Neuronal stem cell (in vitro differentiated cells): ENCODE measurements at regions not wholly inside any gene's neighbourhood (a gene's known extent, or its start where the extent isn't known, plus 50 kb on each side); places are given as distances from the start of the nearest gene placed in this dataset.

Source experiments
- DNase-seq: peaks from one replicate; pipeline ENCODE4 v3.0.0-alpha.2; 2013; ENCODE audit warnings: low spot score
- H2AFZ ChIP-seq: one replicate; pipeline ENCODE4 v1.6.1; 2013; ENCODE audit warnings: mild to moderate bottlenecking, low read length, inconsistent platforms
- H2AK5ac ChIP-seq: 2 replicates; pipeline ENCODE4 v1.6.1; 2013; ENCODE audit warnings: low read depth, mild to moderate bottlenecking, inconsistent platforms, low read length, moderate library complexity, mixed read lengths
- H2BK120ac ChIP-seq: 2 replicates; pipeline ENCODE4 v1.6.1; 2013; ENCODE audit warnings: low read depth, mild to moderate bottlenecking, inconsistent platforms, low read length, moderate library complexity, mixed read lengths
- H2BK12ac ChIP-seq: one replicate; pipeline ENCODE4 v1.6.1; 2013; ENCODE audit warnings: low read length, inconsistent platforms
- H2BK15ac ChIP-seq: 2 replicates; pipeline ENCODE4 v1.6.1; 2013; ENCODE audit warnings: mild to moderate bottlenecking, low read length, inconsistent platforms, mixed read lengths
- H2BK5ac ChIP-seq: one replicate; pipeline ENCODE4 v1.6.1; 2013; ENCODE audit warnings: inconsistent platforms, mild to moderate bottlenecking, low read length, moderate library complexity
- H3K14ac ChIP-seq: one replicate; pipeline ENCODE4 v1.6.1; 2013; ENCODE audit warnings: low read length, inconsistent platforms
- H3K18ac ChIP-seq: 2 replicates; pipeline ENCODE4 v1.6.1; 2013; ENCODE audit warnings: low read length, inconsistent platforms
- H3K23ac ChIP-seq: 2 replicates; pipeline ENCODE4 v1.6.1; 2013; ENCODE audit warnings: low read depth, mild to moderate bottlenecking, mixed read lengths, low read length, inconsistent platforms; ENCODE audit not compliant: poor library complexity
- H3K27ac ChIP-seq: replicated peaks from 3 replicates; pipeline ENCODE4 v1.5.1; 2013; ENCODE audit warnings: low read length, inconsistent platforms
- H3K27me3 ChIP-seq, 3 experiments: 2 replicates each; pipeline ENCODE4 v1.6.1; 2013; ENCODE audit warnings: low read length in 3 of 3, mild to moderate bottlenecking in 2 of 3, inconsistent platforms in 1 of 3, low read depth in 1 of 3, mixed read lengths in 1 of 3, moderate library complexity in 1 of 3; ENCODE audit not compliant: control insufficient read depth in 3 of 3, insufficient read depth in 3 of 3
- H3K36me3 ChIP-seq, 2 donors: replicated peaks in 1 of 2; 2 replicates each; pipeline ENCODE4 v1.6.1; 2013; ENCODE audit warnings: low read length in 2 of 2; ENCODE audit not compliant: control insufficient read depth in 2 of 2, insufficient read depth in 2 of 2
- H3K4ac ChIP-seq: 2 replicates; pipeline ENCODE4 v1.6.1; 2013; ENCODE audit warnings: inconsistent platforms, mild to moderate bottlenecking, low read length, moderate library complexity
- H3K4me1 ChIP-seq, 2 donors: 1 replicate in 1 of 2; 2 replicates in 1 of 2; pipeline ENCODE4 v1.6.1; 2013; ENCODE audit warnings: low read length in 2 of 2, low read depth in 1 of 2; ENCODE audit not compliant: control insufficient read depth in 2 of 2, insufficient read depth in 1 of 2
- H3K4me2 ChIP-seq: one replicate; pipeline ENCODE4 v1.6.1; 2013; ENCODE audit warnings: mild to moderate bottlenecking, low read length, inconsistent platforms; ENCODE audit not compliant: insufficient read depth, poor library complexity, severe bottlenecking
- H3K4me3 ChIP-seq, 2 donors: 2 replicates each; pipeline ENCODE4 v1.5.1; 2013; ENCODE audit warnings: low read length in 2 of 2, mild to moderate bottlenecking in 2 of 2, inconsistent platforms in 1 of 2, moderate library complexity in 1 of 2
- H3K79me1 ChIP-seq: one replicate; pipeline ENCODE4 v1.6.1; 2013; ENCODE audit warnings: low read depth, mild to moderate bottlenecking, inconsistent platforms, low read length, moderate library complexity
- H3K9ac ChIP-seq: one replicate; pipeline ENCODE4 v1.6.1; 2013; ENCODE audit warnings: mild to moderate bottlenecking, low read depth, low read length, inconsistent platforms; ENCODE audit not compliant: poor library complexity
- H3K9me3 ChIP-seq, 2 donors: replicated peaks in 1 of 2; 2 replicates each; pipeline versions ENCODE3 to v1.6.1; 2013; ENCODE audit warnings: low read length in 2 of 2, mild to moderate bottlenecking in 2 of 2, inconsistent platforms in 1 of 2, low read depth in 1 of 2, mixed read lengths in 1 of 2, moderate library complexity in 1 of 2; ENCODE audit not compliant: control insufficient read depth in 2 of 2, insufficient read depth in 1 of 2
- H4K8ac ChIP-seq: one replicate; pipeline ENCODE4 v1.6.1; 2013; ENCODE audit warnings: low read depth, mild to moderate bottlenecking, inconsistent platforms, low read length, moderate library complexity
- H4K91ac ChIP-seq: one replicate; pipeline ENCODE4 v1.6.1; 2013; ENCODE audit warnings: low read length, low read depth, mild to moderate bottlenecking, inconsistent platforms; ENCODE audit not compliant: poor library complexity
- WGBS, 2 donors: extraction: QIAGEN DNeasy Blood & Tissue Kit; methylation state at CpG; one replicate each; pipeline ENCODE4 v1.1.7; 2013; ENCODE audit warnings: missing lambda C conversion rate in 2 of 2, mixed read lengths in 1 of 2; ENCODE audit not compliant: insufficient read length in 2 of 2, insufficient replicate concordance in 1 of 2; ENCODE audit errors: extremely low coverage in 2 of 2; 5-methylcytosine and 5-hydroxymethylcytosine counted together

- peak overlapping the region; percentile 20 for H3K18ac ChIP-seq
- H3K4me3 ChIP-seq, result no peak overlapping the region
- H3K23ac ChIP-seq, result no peak overlapping the region
- H3K36me3 ChIP-seq, result no peaks in the 10 kb centered on the region
- no CpG with 5 or more reads among the region's 7 CpGs for WGBS, 2 donors
- H2AK5ac ChIP-seq, result peak overlapping the region; percentile 7
- no peak overlapping the region for H2BK5ac ChIP-seq
- H2BK12ac ChIP-seq, result no peak overlapping the region
- H3K4me2 ChIP-seq, result no peak overlapping the region
- no peak overlapping the region for H4K91ac ChIP-seq
- H3K4ac ChIP-seq, result no peak overlapping the region
- DNase-seq, result no peak
- H3K27me3 ChIP-seq, result peaks cover 0 to 6% (median 0%) of the 10 kb centered on the region in 3 experiments
- no peak overlapping the region for H4K8ac ChIP-seq
- H2AFZ ChIP-seq, result peak overlapping the region; percentile 81
- no peak overlapping the region for H2BK120ac ChIP-seq
- no peak overlapping the region for H3K9ac ChIP-seq
- peaks cover 30 to 51% of the 10 kb centered on the region in 2 donors for H3K4me1 ChIP-seq
- H2BK15ac ChIP-seq, result no peak overlapping the region
- no peak overlapping the region for H3K27ac ChIP-seq
- no peaks in the 10 kb centered on the region for H3K9me3 ChIP-seq
- H3K79me1 ChIP-seq, result no peaks in the 10 kb centered on the region
- H3K14ac ChIP-seq, result no peak overlapping the region
Measured at GRCh38 chr1:214209260-214209808, 71.6 kb upstream of the SMYD2 start.

- H2AK5ac ChIP-seq, result no peak overlapping the region
- H3K36me3 ChIP-seq, result no peaks in the 10 kb centered on the region
- H2BK120ac ChIP-seq, result no peak overlapping the region
- H3K9ac ChIP-seq, result no peak overlapping the region
- no peak overlapping the region for H3K27ac ChIP-seq
- WGBS, 2 donors, result no CpG with 5 or more reads among the region's 4 CpGs
- H3K14ac ChIP-seq, result no peak overlapping the region
- H2BK5ac ChIP-seq, result no peak overlapping the region
- no peak overlapping the region for H2BK12ac ChIP-seq
- H4K8ac ChIP-seq, result no peak overlapping the region
- no peak overlapping the region for H3K18ac ChIP-seq
- H2BK15ac ChIP-seq, result no peak overlapping the region
- H4K91ac ChIP-seq, result no peak overlapping the region
- no peak for DNase-seq
- peaks cover 15 to 18% of the 10 kb centered on the region in 2 donors for H3K4me1 ChIP-seq
- H3K9me3 ChIP-seq, result no peaks in the 10 kb centered on the region
- H3K4ac ChIP-seq, result no peak overlapping the region
- no peaks in the 10 kb centered on the region for H3K79me1 ChIP-seq
- no peak overlapping the region for H3K4me3 ChIP-seq
- H2AFZ ChIP-seq, result no peak overlapping the region
- no peak overlapping the region for H3K4me2 ChIP-seq
- H3K23ac ChIP-seq, result no peak overlapping the region
- H3K27me3 ChIP-seq, result peaks cover 0 to 12% (median 0%) of the 10 kb centered on the region in 3 experiments
Measured at GRCh38 chr1:214213136-214213535, 67.8 kb upstream of the SMYD2 start.

GRCh38 chr1:214214851-214215250 lies 66.1 kb upstream of the SMYD2 start:
- H3K9ac ChIP-seq, result no peak overlapping the region
- no peak overlapping the region for H2AK5ac ChIP-seq
- H2BK12ac ChIP-seq, result no peak overlapping the region
- H3K79me1 ChIP-seq, result no peaks in the 10 kb centered on the region
- H2BK120ac ChIP-seq, result no peak overlapping the region
- no peak overlapping the region for H2BK5ac ChIP-seq
- no peaks in the 10 kb centered on the region for H3K9me3 ChIP-seq
- no peak overlapping the region for H3K18ac ChIP-seq
- no peak overlapping the region for H3K4me2 ChIP-seq
- H3K4me1 ChIP-seq, result peaks cover 3% of the 10 kb centered on the region in 2 donors
- no peak overlapping the region for H3K23ac ChIP-seq
- H3K27me3 ChIP-seq, result peaks cover 0 to 13% (median 0%) of the 10 kb centered on the region in 3 experiments
- no peak overlapping the region for H3K4ac ChIP-seq
- no peak overlapping the region for H2BK15ac ChIP-seq
- H4K91ac ChIP-seq, result no peak overlapping the region
- H3K14ac ChIP-seq, result no peak overlapping the region
- H2AFZ ChIP-seq, result no peak overlapping the region
- H3K4me3 ChIP-seq, result no peak overlapping the region
- WGBS, 2 donors, result no CpG with 5 or more reads among the region's 1 CpG
- H4K8ac ChIP-seq, result no peak overlapping the region
- DNase-seq, result no peak
- no peak overlapping the region for H3K27ac ChIP-seq
- H3K36me3 ChIP-seq, result no peaks in the 10 kb centered on the region

GRCh38 chr1:214215583-214215982 lies 65.4 kb upstream of the SMYD2 start:
- Histone ChIP-seq H4K91ac (no peak overlapping the region), H4K8ac (no peak overlapping the region), H2AK5ac (no peak overlapping the region), H3K4me3 (no peak overlapping the region), H2BK120ac (no peak overlapping the region), H2BK15ac (no peak overlapping the region), H3K27ac (no peak overlapping the region), H3K9ac (no peak overlapping the region), H2BK12ac (no peak overlapping the region), H3K23ac (no peak overlapping the region), H3K14ac (no peak overlapping the region), H3K18ac (no peak overlapping the region), H3K79me1 (no peaks in the 10 kb centered on the region), H2BK5ac (no peak overlapping the region), H3K4me2 (no peak overlapping the region), H3K4ac (no peak overlapping the region), H3K36me3 (no peaks in the 10 kb centered on the region), H3K9me3 (no peaks in the 10 kb centered on the region), H2AFZ (no peak overlapping the region), H3K4me1 (peaks cover 3 to 5% of the 10 kb centered on the region in 2 donors), H3K27me3 (peaks cover 0 to 17% (median 0%) of the 10 kb centered on the region in 3 experiments)
- no CpG with 5 or more reads among the region's 3 CpGs for WGBS, 2 donors
- DNase-seq, result no peak
